ENCODE measurements at regions not wholly inside any gene's neighbourhood (a gene's known extent, or its start where the extent isn't known, plus 50 kb on each side); places are given as distances from the start of the nearest gene placed in this dataset.

- H3K18ac ChIP-seq (ENCODE audit: low read depth, low read length): no peak overlapping the region
- H3K9ac ChIP-seq (ENCODE audit: low read depth, low read length): no peak overlapping the region
- H4K8ac ChIP-seq (ENCODE audit: low read depth in 2 of 2, low read length in 2 of 2): no peak overlapping the region
- no peak overlapping the region for H2AFZ ChIP-seq (replicated peaks; ENCODE audit: low read length, poor library complexity)
- no peak overlapping the region for H3K23ac ChIP-seq (ENCODE audit: low read depth, low read length)
- TF ChIP-seq, protein P1, sequence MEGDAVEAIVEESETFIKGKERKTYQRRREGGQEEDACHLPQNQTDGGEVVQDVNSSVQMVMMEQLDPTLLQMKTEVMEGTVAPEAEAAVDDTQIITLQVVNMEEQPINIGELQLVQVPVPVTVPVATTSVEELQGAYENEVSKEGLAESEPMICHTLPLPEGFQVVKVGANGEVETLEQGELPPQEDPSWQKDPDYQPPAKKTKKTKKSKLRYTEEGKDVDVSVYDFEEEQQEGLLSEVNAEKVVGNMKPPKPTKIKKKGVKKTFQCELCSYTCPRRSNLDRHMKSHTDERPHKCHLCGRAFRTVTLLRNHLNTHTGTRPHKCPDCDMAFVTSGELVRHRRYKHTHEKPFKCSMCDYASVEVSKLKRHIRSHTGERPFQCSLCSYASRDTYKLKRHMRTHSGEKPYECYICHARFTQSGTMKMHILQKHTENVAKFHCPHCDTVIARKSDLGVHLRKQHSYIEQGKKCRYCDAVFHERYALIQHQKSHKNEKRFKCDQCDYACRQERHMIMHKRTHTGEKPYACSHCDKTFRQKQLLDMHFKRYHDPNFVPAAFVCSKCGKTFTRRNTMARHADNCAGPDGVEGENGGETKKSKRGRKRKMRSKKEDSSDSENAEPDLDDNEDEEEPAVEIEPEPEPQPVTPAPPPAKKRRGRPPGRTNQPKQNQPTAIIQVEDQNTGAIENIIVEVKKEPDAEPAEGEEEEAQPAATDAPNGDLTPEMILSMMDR (conservative IDR thresholded peaks at IDR 0.05; ENCODE audit: low read depth, low read length): no peak
- TF ChIP-seq BHLHE40 (IDR thresholded peaks at IDR 0.05; ENCODE audit: low read depth, low read length) (no peak), SMC3 (IDR thresholded peaks at IDR 0.05; ENCODE audit: low read depth, low read length) (no peak), MAZ (IDR thresholded peaks at IDR 0.05; ENCODE audit: borderline replicate concordance, low read depth, low read length) (no peak), FOS (IDR thresholded peaks at IDR 0.05; ENCODE audit: low read depth, low read length) (no peak), RAD21 (IDR thresholded peaks at IDR 0.05; ENCODE audit: low read length) (no peak), POLR2A (IDR thresholded peaks at IDR 0.05; ENCODE audit: low read depth, low read length) (no peak), ELK1 (IDR thresholded peaks at IDR 0.05; ENCODE audit: borderline replicate concordance, low read depth, low read length) (no peak), MXI1 (IDR thresholded peaks at IDR 0.05; ENCODE audit: borderline replicate concordance, low read depth, low read length) (no peak), CHD1 (IDR thresholded peaks at IDR 0.05; ENCODE audit: low read depth, low read length) (no peak)
- TF ChIP-seq, protein P2, sequence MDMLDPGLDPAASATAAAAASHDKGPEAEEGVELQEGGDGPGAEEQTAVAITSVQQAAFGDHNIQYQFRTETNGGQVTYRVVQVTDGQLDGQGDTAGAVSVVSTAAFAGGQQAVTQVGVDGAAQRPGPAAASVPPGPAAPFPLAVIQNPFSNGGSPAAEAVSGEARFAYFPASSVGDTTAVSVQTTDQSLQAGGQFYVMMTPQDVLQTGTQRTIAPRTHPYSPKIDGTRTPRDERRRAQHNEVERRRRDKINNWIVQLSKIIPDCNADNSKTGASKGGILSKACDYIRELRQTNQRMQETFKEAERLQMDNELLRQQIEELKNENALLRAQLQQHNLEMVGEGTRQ (IDR thresholded peaks at IDR 0.05; ENCODE audit: low read depth, low read length): no peak
- no peaks in the 10 kb centered on the region for H3K4me1 ChIP-seq (ENCODE audit: control insufficient read depth, insufficient read depth, low read length)
- H2BK15ac ChIP-seq (ENCODE audit: low read depth, low read length): no peak overlapping the region
- intact Hi-C loops (cut with micrococcal nuclease): no loop called here
- H3K4me3 ChIP-seq (ENCODE audit: insufficient read depth, low read depth, low read length): no peak overlapping the region
- no peaks in the 10 kb centered on the region for H3K79me1 ChIP-seq (ENCODE audit: low read depth in 1 of 2, low read length in 2 of 2)
- H3K27me3 ChIP-seq (ENCODE audit: control insufficient read depth, insufficient read depth, low read length): no peaks in the 10 kb centered on the region
- CTCF ChIA-PET: no interaction called here
- no peak overlapping the region for H3K4me2 ChIP-seq (ENCODE audit: low read depth, low read length)
- H4K20me1 ChIP-seq (ENCODE audit: insufficient read depth, low read length): no peaks in the 10 kb centered on the region
- no peak overlapping the region for H4K91ac ChIP-seq (ENCODE audit: insufficient read depth, low read depth, low read length)
- no TSS peak for BruUV-seq (replicated peaks)
- no peak overlapping the region for H2BK20ac ChIP-seq (ENCODE audit: low read depth, low read length)
- no peaks in the 10 kb centered on the region for H3K36me3 ChIP-seq (ENCODE audit: control insufficient read depth, insufficient read depth, low read length)
- no peaks in the 10 kb centered on the region for H3K9me1 ChIP-seq (ENCODE audit: insufficient read depth, low read length)
- no CpG with 5 or more reads among the region's 2 CpGs for WGBS, 2 experiments (ENCODE audit: extremely low coverage in 2 of 2, insufficient read length in 1 of 2)
- in situ Hi-C loops (cut with MboI; ENCODE audit: low sequenced_read_pairs): no loop called here
- H2BK120ac ChIP-seq (ENCODE audit: low read depth, low read length): no peak overlapping the region
- H3K56ac ChIP-seq (ENCODE audit: extremely low read depth, insufficient read depth, low read length): no peak overlapping the region
- no peak overlapping the region for H3K4ac ChIP-seq (ENCODE audit: low read depth, low read length)
- dilution Hi-C loops (cut with HindIII; ENCODE audit: low sequenced_read_pairs, unreplicated experiment): no loop called here
- ATAC-seq (ENCODE audit: low read depth) (no peak), DNase-seq (no peak)
- H3K14ac ChIP-seq (replicated peaks; ENCODE audit: low read depth, low read length): no peak overlapping the region
- H2BK5ac ChIP-seq (ENCODE audit: low read depth, low read length, poor library complexity, severe bottlenecking): no peak overlapping the region
- POLR2A ChIA-PET (ENCODE audit: unreplicated experiment): no interaction called here
- no peak overlapping the region for H4K5ac ChIP-seq (ENCODE audit: low read depth, low read length)
- H3K27ac ChIP-seq (ENCODE audit: insufficient read depth, low read length): no peak overlapping the region
- no peak overlapping the region for H2AK5ac ChIP-seq (ENCODE audit: low read depth, low read length)
- no peaks in the 10 kb centered on the region for H3K9me3 ChIP-seq (ENCODE audit: control insufficient read depth, insufficient read depth, low read length)
- no peak overlapping the region for H2AK9ac ChIP-seq (replicated peaks; ENCODE audit: low read depth, low read length, poor library complexity)
Observed at GRCh38 chr9:12415361-12415760, 277.8 kb upstream of the TYRP1 start.

Data from IMR-90 (cell line).